Spleen (tissue), 11 donors: ENCODE measurements at regions not wholly inside any gene's neighbourhood (a gene's known extent, or its start where the extent isn't known, plus 50 kb on each side); places are given as distances from the start of the nearest gene placed in this dataset.
"Not testable (repeated sequence)": the region's sequence is repeated elsewhere in the genome, so short reads cannot be mapped to it uniquely, and the experiment has no call there.

Experiments
- DNase-seq: peaks from one replicate; pipeline ENCODE4 v3.0.0-alpha.2; 2020
- H3K27ac ChIP-seq, 8 donors: fragments of 200-600 bp; sonication (generic) in 7 of 8; 1 replicate in 4 of 8; 2 replicates in 4 of 8; pipeline versions ENCODE4 v1.5.0 to v1.8.0; 2016 to 2021; ENCODE audit warnings: inconsistent platforms in 4 of 8, mild to moderate bottlenecking in 4 of 8, moderate library complexity in 1 of 8
- H3K27me3 ChIP-seq, 7 donors: fragments of 200-600 bp; sonication (generic) in 6 of 7; replicated peaks in 1 of 7; 1 replicate in 4 of 7; 2 replicates in 3 of 7; pipeline versions ENCODE4 v1.5.0 to v1.8.0; 2016 to 2021; ENCODE audit warnings: inconsistent platforms in 3 of 7, mild to moderate bottlenecking in 1 of 7
- H3K36me3 ChIP-seq, 6 donors: fragments of 200-600 bp; sonication (generic) in 5 of 6; 1 replicate in 4 of 6; 2 replicates in 2 of 6; pipeline versions ENCODE4 v1.5.0 to v1.8.0; 2016 to 2021; ENCODE audit warnings: inconsistent platforms in 2 of 6
- H3K4me1 ChIP-seq, 6 donors: fragments of 200-600 bp; sonication (generic) in 5 of 6; 1 replicate in 3 of 6; 2 replicates in 3 of 6; pipeline versions ENCODE4 v1.5.0 to v1.8.0; 2016 to 2021; ENCODE audit warnings: inconsistent platforms in 3 of 6
- H3K4me3 ChIP-seq, 8 donors: fragments of 200-600 bp; sonication (generic) in 7 of 8; 1 replicate in 4 of 8; 2 replicates in 4 of 8; pipeline versions ENCODE4 v1.5.0 to v1.8.0; 2016 to 2021; ENCODE audit warnings: inconsistent platforms in 4 of 8, mild to moderate bottlenecking in 4 of 8, moderate library complexity in 2 of 8
- H3K9me3 ChIP-seq, 8 donors: fragments of 200-600 bp; sonication (generic) in 7 of 8; 1 replicate in 4 of 8; 2 replicates in 4 of 8; pipeline versions ENCODE4 v1.5.0 to v1.8.0; 2016 to 2021; ENCODE audit warnings: inconsistent platforms in 4 of 8
- CTCF ChIP-seq, 11 experiments: fragments of 200-600 bp in 7 of 11; fragments of 450-650 bp in 4 of 11; sonication (generic) in 4 of 11; IDR thresholded peaks in 8 of 11; conservative IDR thresholded peaks in 3 of 11; 1 replicate in 7 of 11; 2 replicates in 4 of 11; pipeline versions ENCODE4 v1.4.0 to v1.8.0; 2016 to 2021; ENCODE audit warnings: antibody characterized with exemption in 11 of 11, inconsistent platforms in 4 of 11, mild to moderate bottlenecking in 1 of 11
- POLR2A ChIP-seq, 3 donors: fragments of 450-650 bp; IDR thresholded peaks; one replicate each; pipeline ENCODE4 v1.5.1; 2017; ENCODE audit warnings: antibody characterized with exemption in 3 of 3, mild to moderate bottlenecking in 1 of 3
- POLR2AphosphoS5 ChIP-seq, 3 donors: sonication (generic); formaldehyde crosslinking; IDR thresholded peaks; one replicate each; pipeline ENCODE4 v1.5.1; 2017; ENCODE audit warnings: antibody characterized with exemption in 3 of 3
- WGBS, 5 donors: extraction: QIAGEN DNeasy Blood & Tissue Kit in 3 of 5; methylation state at CpG; one replicate each; pipeline versions ENCODE4 v1.1.5 to v1.1.7; 2013 to 2018; 5-methylcytosine and 5-hydroxymethylcytosine counted together
- intact Hi-C: fragments of 100-400 bp; cut with DNase I; formaldehyde crosslinking; loops from one replicate; pipeline ENCODE4 v1.15.0; 2023; ENCODE audit warnings: low total_unique reads
- donor health status: healthy with polysubstance abuse.
- donor health status: DM: no; HTN: no; CAD: no; lungs with moderate emphysema.
- donor health status: DM: no; HTN: no; CAD: no.
- donor health status: Bipolar disorder and iron deficiency.
- donor health status: healthy.
- donor health status: DM: no; HTN: no; CAD: no.
- donor health status: DM: yes; HTN: yes; CAD: no.

- H3K27ac ChIP-seq = no peak overlapping the region
- WGBS, 5 donors = 86 to 99% (median 96%) methylated on average over 4 of the region's 4 CpGs
- H3K27me3 ChIP-seq = no peaks in the 10 kb centered on the region
- H3K9me3 ChIP-seq = peaks cover 0 to 6% (median 0%) of the 10 kb centered on the region in 8 donors
- no peak for TF ChIP-seq POLR2AphosphoS5 (IDR thresholded peaks at IDR 0.05)
- no peak for TF ChIP-seq CTCF (IDR thresholded peaks at IDR 0.05 in 8 of 11, conservative IDR thresholded peaks at IDR 0.05 in 3 of 11)
- TF ChIP-seq POLR2A (IDR thresholded peaks at IDR 0.05) = no peak
- no peak for DNase-seq
- intact Hi-C loops = no loop called here
- H3K36me3 ChIP-seq = no peaks in the 10 kb centered on the region
- H3K4me3 ChIP-seq = no peak overlapping the region
- no peaks in the 10 kb centered on the region for H3K4me1 ChIP-seq
Observed at GRCh38 chrX:46235778-46236177, 309.4 kb downstream of the ZNF674 start.

- no peak overlapping the region for H3K4me3 ChIP-seq
- no peak for TF ChIP-seq POLR2AphosphoS5 (IDR thresholded peaks at IDR 0.05)
- TF ChIP-seq CTCF (IDR thresholded peaks at IDR 0.05 in 8 of 11, conservative IDR thresholded peaks at IDR 0.05 in 3 of 11) = no peak
- no peak for TF ChIP-seq POLR2A (IDR thresholded peaks at IDR 0.05)
- H3K9me3 ChIP-seq = no peaks in the 10 kb centered on the region
- DNase-seq = no peak
- intact Hi-C loops = no loop called here
- no peaks in the 10 kb centered on the region for H3K36me3 ChIP-seq
- H3K4me1 ChIP-seq = no peaks in the 10 kb centered on the region
- H3K27me3 ChIP-seq = no peaks in the 10 kb centered on the region
- 79 to 97% (median 87%) methylated on average over 2 of the region's 2 CpGs for WGBS, 5 donors
- no peak overlapping the region for H3K27ac ChIP-seq
Observed at GRCh38 chrX:46234775-46235174, 310.4 kb downstream of the ZNF674 start.

GRCh38 chrX:46228389-46228788 is 316.8 kb downstream of the ZNF674 start:
- WGBS, 5 donors = 81 to 99% (median 92%) methylated on average over 5 to 6 of the region's 6 CpGs
- H3K27ac ChIP-seq = no peak overlapping the region
- H3K36me3 ChIP-seq = no peaks in the 10 kb centered on the region
- intact Hi-C loops = no loop called here
- TF ChIP-seq POLR2AphosphoS5 (IDR thresholded peaks at IDR 0.05) = no peak
- no peak for TF ChIP-seq CTCF (IDR thresholded peaks at IDR 0.05 in 8 of 11, conservative IDR thresholded peaks at IDR 0.05 in 3 of 11)
- TF ChIP-seq POLR2A (IDR thresholded peaks at IDR 0.05) = no peak
- DNase-seq = no peak
- H3K9me3 ChIP-seq = peaks cover 0 to 5% (median 0%) of the 10 kb centered on the region in 8 donors
- H3K4me3 ChIP-seq = no peak overlapping the region
- H3K4me1 ChIP-seq = no peaks in the 10 kb centered on the region
- no peaks in the 10 kb centered on the region for H3K27me3 ChIP-seq

GRCh38 chrX:46226422-46226821 is 318.8 kb downstream of the ZNF674 start:
- Histone ChIP-seq H3K4me3 (no peak overlapping the region), H3K27ac (no peak overlapping the region), H3K4me1 (no peaks in the 10 kb centered on the region), H3K27me3 (no peaks in the 10 kb centered on the region), H3K36me3 (no peaks in the 10 kb centered on the region), H3K9me3 (peaks cover 0 to 7% (median 0%) of the 10 kb centered on the region in 8 donors)
- DNase-seq = no peak
- WGBS, 5 donors = 73 to 100% (median 87%) methylated on average over 1 of the region's 1 CpG
- intact Hi-C loops = no loop called here
- no peak for TF ChIP-seq POLR2A (IDR thresholded peaks at IDR 0.05)
- no peak for TF ChIP-seq POLR2AphosphoS5 (IDR thresholded peaks at IDR 0.05)
- TF ChIP-seq CTCF (IDR thresholded peaks at IDR 0.05 in 8 of 11, conservative IDR thresholded peaks at IDR 0.05 in 3 of 11) = no peak

- H3K4me1 ChIP-seq, DNase-seq, H3K27me3 ChIP-seq, H3K9me3 ChIP-seq, H3K36me3 ChIP-seq, H3K27ac ChIP-seq, intact Hi-C loops, H3K4me3 ChIP-seq: not testable (repeated sequence)
Observed at GRCh38 chrX:46223499-46223898, 321.7 kb downstream of the ZNF674 start.
